ENCODE measurements at regions not wholly inside any gene's neighbourhood (a gene's known extent, or its start where the extent isn't known, plus 50 kb on each side); places are given as distances from the start of the nearest gene placed in this dataset.

DNA sequence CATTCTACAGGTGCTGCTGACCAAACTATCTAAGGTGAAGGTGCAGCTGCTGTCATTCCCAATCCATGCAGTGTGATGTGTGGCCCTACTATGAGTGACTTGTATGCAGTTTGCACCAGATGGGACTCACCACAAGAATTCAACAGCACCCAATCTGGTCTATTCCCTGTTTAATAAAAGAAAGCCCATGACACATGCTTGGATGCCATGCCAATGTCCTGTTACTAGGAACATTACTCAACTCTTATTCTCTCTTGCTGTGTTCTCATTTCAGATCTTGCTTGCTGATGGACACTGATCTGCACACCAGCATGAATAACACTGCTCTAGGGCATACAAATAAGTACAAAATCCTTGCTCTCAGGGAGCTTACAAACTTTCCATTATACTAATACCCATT is 221.6 kb upstream of the CDYL start:
- TF ChIP-seq, protein P1, sequence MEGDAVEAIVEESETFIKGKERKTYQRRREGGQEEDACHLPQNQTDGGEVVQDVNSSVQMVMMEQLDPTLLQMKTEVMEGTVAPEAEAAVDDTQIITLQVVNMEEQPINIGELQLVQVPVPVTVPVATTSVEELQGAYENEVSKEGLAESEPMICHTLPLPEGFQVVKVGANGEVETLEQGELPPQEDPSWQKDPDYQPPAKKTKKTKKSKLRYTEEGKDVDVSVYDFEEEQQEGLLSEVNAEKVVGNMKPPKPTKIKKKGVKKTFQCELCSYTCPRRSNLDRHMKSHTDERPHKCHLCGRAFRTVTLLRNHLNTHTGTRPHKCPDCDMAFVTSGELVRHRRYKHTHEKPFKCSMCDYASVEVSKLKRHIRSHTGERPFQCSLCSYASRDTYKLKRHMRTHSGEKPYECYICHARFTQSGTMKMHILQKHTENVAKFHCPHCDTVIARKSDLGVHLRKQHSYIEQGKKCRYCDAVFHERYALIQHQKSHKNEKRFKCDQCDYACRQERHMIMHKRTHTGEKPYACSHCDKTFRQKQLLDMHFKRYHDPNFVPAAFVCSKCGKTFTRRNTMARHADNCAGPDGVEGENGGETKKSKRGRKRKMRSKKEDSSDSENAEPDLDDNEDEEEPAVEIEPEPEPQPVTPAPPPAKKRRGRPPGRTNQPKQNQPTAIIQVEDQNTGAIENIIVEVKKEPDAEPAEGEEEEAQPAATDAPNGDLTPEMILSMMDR (conservative IDR thresholded peaks at IDR 0.05), result no peak
- no peak for TF ChIP-seq ZFX (IDR thresholded peaks at IDR 0.05)
